ENCODE measurements at regions not wholly inside any gene's neighbourhood (a gene's known extent, or its start where the extent isn't known, plus 50 kb on each side); places are given as distances from the start of the nearest gene placed in this dataset.

DNA sequence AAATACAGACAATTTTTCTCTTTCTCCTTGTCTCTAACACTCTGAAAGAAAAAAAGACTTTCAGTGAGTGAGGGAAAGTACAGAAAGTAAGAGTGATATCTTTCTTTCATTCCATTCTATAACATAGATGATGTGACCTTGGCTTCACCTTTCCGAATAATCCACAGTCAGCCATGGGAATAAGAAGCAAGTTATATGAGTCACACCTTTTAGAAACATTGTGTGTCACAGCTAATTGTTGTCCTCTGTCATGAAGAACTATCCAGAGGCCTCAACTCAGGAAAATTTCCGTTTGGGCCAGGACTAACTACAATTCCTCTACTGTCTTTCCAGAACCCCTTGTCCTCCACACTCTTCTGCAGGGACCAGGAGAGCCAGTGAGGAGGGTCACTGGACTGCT, 209.7 kb upstream of the FAR2 start:
- Histone ChIP-seq H3K27ac (ENCODE audit: insufficient read length, low read depth, low read length) (no peak overlapping the region), H3K14ac (ENCODE audit: insufficient read depth, low read length) (no peak overlapping the region), H3K4me2 (ENCODE audit: insufficient read depth, insufficient read length, low read length) (no peak overlapping the region), H2BK15ac (ENCODE audit: low read depth, low read length) (no peak overlapping the region), H2BK120ac (ENCODE audit: low read depth, low read length, poor library complexity, severe bottlenecking) (no peak overlapping the region), H3K79me1 (ENCODE audit: insufficient read depth, low read depth, low read length, poor library complexity, severe bottlenecking) (no peaks in the 10 kb centered on the region), H3K4ac (ENCODE audit: low read depth, low read length) (no peak overlapping the region), H3K9me3 (ENCODE audit: control insufficient read depth, low read depth, low read length) (no peaks in the 10 kb centered on the region), H3K18ac (ENCODE audit: insufficient read length, low read depth, low read length) (no peak overlapping the region), H2BK5ac (ENCODE audit: insufficient read length, low read length) (no peak overlapping the region), H3T11ph (ENCODE audit: low read length) (no peak overlapping the region), H3K79me2 (ENCODE audit: insufficient read depth, low read length) (no peaks in the 10 kb centered on the region), H2AK5ac (ENCODE audit: insufficient read length, low read length) (no peak overlapping the region), H3K4me1 (ENCODE audit: insufficient read depth, low read length) (no peaks in the 10 kb centered on the region), H3K23ac (ENCODE audit: insufficient read length, low read depth, low read length) (no peak overlapping the region), H2BK20ac (ENCODE audit: low read depth, low read length, poor library complexity, severe bottlenecking) (no peak overlapping the region), H4K20me1 (ENCODE audit: control insufficient read depth, insufficient read depth, insufficient read length) (no peaks in the 10 kb centered on the region), H2AFZ (ENCODE audit: low read length) (no peak overlapping the region), H3K23me2 (ENCODE audit: insufficient read length, low read depth, low read length, poor library complexity, severe bottlenecking) (no peaks in the 10 kb centered on the region), H3K56ac (ENCODE audit: insufficient read length, low read depth, low read length) (no peak overlapping the region), H3K27me3 (ENCODE audit: insufficient read depth, low read length) (no peaks in the 10 kb centered on the region), H4K8ac (replicated peaks; ENCODE audit: insufficient read length, low read depth, low read length) (no peak overlapping the region), H4K91ac (ENCODE audit: insufficient read length, low read depth, low read length) (no peak overlapping the region), H3K9ac (ENCODE audit: extremely low read depth, insufficient read length, low read length) (no peak overlapping the region), H4K5ac (ENCODE audit: insufficient read length, low read depth, low read length) (no peak overlapping the region), H2BK12ac (ENCODE audit: insufficient read length, low read depth, low read length) (no peak overlapping the region)
- TF ChIP-seq, protein P1, sequence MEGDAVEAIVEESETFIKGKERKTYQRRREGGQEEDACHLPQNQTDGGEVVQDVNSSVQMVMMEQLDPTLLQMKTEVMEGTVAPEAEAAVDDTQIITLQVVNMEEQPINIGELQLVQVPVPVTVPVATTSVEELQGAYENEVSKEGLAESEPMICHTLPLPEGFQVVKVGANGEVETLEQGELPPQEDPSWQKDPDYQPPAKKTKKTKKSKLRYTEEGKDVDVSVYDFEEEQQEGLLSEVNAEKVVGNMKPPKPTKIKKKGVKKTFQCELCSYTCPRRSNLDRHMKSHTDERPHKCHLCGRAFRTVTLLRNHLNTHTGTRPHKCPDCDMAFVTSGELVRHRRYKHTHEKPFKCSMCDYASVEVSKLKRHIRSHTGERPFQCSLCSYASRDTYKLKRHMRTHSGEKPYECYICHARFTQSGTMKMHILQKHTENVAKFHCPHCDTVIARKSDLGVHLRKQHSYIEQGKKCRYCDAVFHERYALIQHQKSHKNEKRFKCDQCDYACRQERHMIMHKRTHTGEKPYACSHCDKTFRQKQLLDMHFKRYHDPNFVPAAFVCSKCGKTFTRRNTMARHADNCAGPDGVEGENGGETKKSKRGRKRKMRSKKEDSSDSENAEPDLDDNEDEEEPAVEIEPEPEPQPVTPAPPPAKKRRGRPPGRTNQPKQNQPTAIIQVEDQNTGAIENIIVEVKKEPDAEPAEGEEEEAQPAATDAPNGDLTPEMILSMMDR (conservative IDR thresholded peaks at IDR 0.05): no peak
- Mint-ChIP-seq H3K4me1 (peaks cover 3 to 16% of the 10 kb centered on the region in 2 experiments; a peak in 3 of 4 replicates), H3K36me3 (ENCODE audit: insufficient read depth in 1 of 3, low read depth in 3 of 3) (no peaks in the 10 kb centered on the region), H3K27me3 (ENCODE audit: low read depth) (no peaks in the 10 kb centered on the region), H3K4me3 (no peak overlapping the region), H3K9me3 (peaks cover 0 to 2% of the 10 kb centered on the region in 2 experiments; a peak in 1 of 5 replicates), H3K27ac (no peak overlapping the region)
- DNase-seq: no peak
- WGBS (ENCODE audit: extremely low coverage, insufficient read length, low lambda C conversion rate): no CpG with 5 or more reads among the region's 2 CpGs

All from H9 (cell line).